Activated naive CD4-positive, alpha-beta T cell treated with anti-CD3 and anti-CD28 coated beads, Interleukin-2, amount 10 ng/mL, durations not matched to agents 7 days and 5 days (primary cell): ENCODE measurements at regions not wholly inside any gene's neighbourhood (a gene's known extent, or its start where the extent isn't known, plus 50 kb on each side); places are given as distances from the start of the nearest gene placed in this dataset.
"Not testable (repeated sequence)": the region's sequence is repeated elsewhere in the genome, so short reads cannot be mapped to it uniquely, and the experiment has no call there.

Experiments used
- CTCF ChIA-PET: fragments of 350-600 bp; sonication (Branson Sonifier 250); formaldehyde crosslinking; loops from one replicate; lab custom pipeline; 2021; ENCODE audit warnings: antibody characterized with exemption; lab: Charles Lee
- DNase-seq: peaks from one replicate; pipeline ENCODE4 v3.0.0-alpha.2; 2020
- H3K27ac Mint-ChIP-seq: one replicate; pipeline ENCODE4 v1.8.0; 2021; ENCODE audit warnings: mild to moderate bottlenecking, moderate library complexity, mixed read lengths
- H3K27me3 Mint-ChIP-seq: one replicate; pipeline ENCODE4 v1.8.0; 2021; ENCODE audit warnings: mild to moderate bottlenecking, mixed read lengths
- H3K36me3 Mint-ChIP-seq: one replicate; pipeline ENCODE4 v1.8.0; 2021; ENCODE audit warnings: mixed read lengths
- H3K4me1 Mint-ChIP-seq: one replicate; pipeline ENCODE4 v1.8.0; 2021; ENCODE audit warnings: mixed read lengths
- H3K4me3 Mint-ChIP-seq: one replicate; pipeline ENCODE4 v1.8.0; 2021; ENCODE audit warnings: mild to moderate bottlenecking, moderate library complexity, mixed read lengths
- H3K9me3 Mint-ChIP-seq: one replicate; pipeline ENCODE4 v1.8.0; 2021; ENCODE audit warnings: mixed read lengths

GRCh38 chr12:72134246-72135020 is 137.7 kb upstream of the TRHDE start:
- Mint-ChIP-seq H3K4me3 (no peak overlapping the region), H3K4me1 (no peaks in the 10 kb centered on the region), H3K27me3 (no peaks in the 10 kb centered on the region), H3K9me3 (no peaks in the 10 kb centered on the region), H3K27ac (no peak overlapping the region), H3K36me3 (no peaks in the 10 kb centered on the region)
- CTCF ChIA-PET, result no interaction called here
- DNase-seq, result no peak

GRCh38 chr12:72135021-72135301 is 137.2 kb upstream of the TRHDE start:
- Mint-ChIP-seq H3K4me3 (no peak overlapping the region), H3K36me3 (no peaks in the 10 kb centered on the region), H3K27ac (no peak overlapping the region), H3K4me1 (no peaks in the 10 kb centered on the region), H3K27me3 (no peaks in the 10 kb centered on the region), H3K9me3 (no peaks in the 10 kb centered on the region)
- CTCF ChIA-PET, result no interaction called here
- DNase-seq, result no peak

GRCh38 chr12:72136792-72137191 is 135.4 kb upstream of the TRHDE start:
- no peaks in the 10 kb centered on the region for H3K36me3 Mint-ChIP-seq
- CTCF ChIA-PET, result no interaction called here
- H3K27ac Mint-ChIP-seq, result no peak overlapping the region
- no peaks in the 10 kb centered on the region for H3K9me3 Mint-ChIP-seq
- no peak for DNase-seq
- no peaks in the 10 kb centered on the region for H3K27me3 Mint-ChIP-seq
- no peaks in the 10 kb centered on the region for H3K4me1 Mint-ChIP-seq
- no peak overlapping the region for H3K4me3 Mint-ChIP-seq

GRCh38 chr12:72139411-72139810 is 132.8 kb upstream of the TRHDE start:
- Mint-ChIP-seq H3K36me3 (no peaks in the 10 kb centered on the region), H3K4me1 (no peaks in the 10 kb centered on the region), H3K27me3 (no peaks in the 10 kb centered on the region), H3K9me3 (no peaks in the 10 kb centered on the region), H3K27ac (no peak overlapping the region), H3K4me3 (no peak overlapping the region)
- CTCF ChIA-PET, result no interaction called here
- DNase-seq, result no peak

- DNase-seq, result no peak
- H3K4me3 Mint-ChIP-seq, result no peak overlapping the region
- CTCF ChIA-PET, result no interaction called here
- no peaks in the 10 kb centered on the region for H3K9me3 Mint-ChIP-seq
- H3K27ac Mint-ChIP-seq, result no peak overlapping the region
- H3K4me1 Mint-ChIP-seq, result no peaks in the 10 kb centered on the region
- no peaks in the 10 kb centered on the region for H3K27me3 Mint-ChIP-seq
- no peaks in the 10 kb centered on the region for H3K36me3 Mint-ChIP-seq
Measured at GRCh38 chr12:72141381-72141780, 130.8 kb upstream of the TRHDE start.

- Mint-ChIP-seq H3K4me1 (no peaks in the 10 kb centered on the region), H3K36me3 (no peaks in the 10 kb centered on the region), H3K9me3 (no peaks in the 10 kb centered on the region), H3K4me3 (no peak overlapping the region), H3K27me3 (no peaks in the 10 kb centered on the region), H3K27ac (no peak overlapping the region)
- CTCF ChIA-PET, result interaction anchor here (0.7 kb wide), 1 partner anchor 127 kb away, joined by 3 read pairs; no protein-coding TSS in a partner anchor
- DNase-seq, result no peak
Measured at GRCh38 chr12:72144553-72144952, 127.6 kb upstream of the TRHDE start.

- no peak for DNase-seq
- Mint-ChIP-seq H3K4me3 (no peak overlapping the region), H3K9me3 (no peaks in the 10 kb centered on the region), H3K36me3 (no peaks in the 10 kb centered on the region), H3K4me1 (no peaks in the 10 kb centered on the region), H3K27me3 (no peaks in the 10 kb centered on the region), H3K27ac (no peak overlapping the region)
- CTCF ChIA-PET, result no interaction called here
Measured at GRCh38 chr12:72146495-72146894, 125.7 kb upstream of the TRHDE start.

GRCh38 chr12:72148709-72149108 is 123.5 kb upstream of the TRHDE start:
- Mint-ChIP-seq H3K27ac (no peak overlapping the region), H3K9me3 (no peaks in the 10 kb centered on the region), H3K27me3 (no peaks in the 10 kb centered on the region), H3K4me3 (no peak overlapping the region), H3K4me1 (no peaks in the 10 kb centered on the region), H3K36me3 (no peaks in the 10 kb centered on the region)
- CTCF ChIA-PET, result no interaction called here
- no peak for DNase-seq

GRCh38 chr12:72162875-72163274 is 109.3 kb upstream of the TRHDE start:
- no peak for DNase-seq
- no peak overlapping the region for H3K4me3 Mint-ChIP-seq
- H3K9me3 Mint-ChIP-seq, result no peaks in the 10 kb centered on the region
- CTCF ChIA-PET, result no interaction called here
- H3K36me3 Mint-ChIP-seq, result no peaks in the 10 kb centered on the region
- H3K27ac Mint-ChIP-seq, result no peak overlapping the region
- no peaks in the 10 kb centered on the region for H3K27me3 Mint-ChIP-seq
- H3K4me1 Mint-ChIP-seq, result no peaks in the 10 kb centered on the region

GRCh38 chr12:72168851-72169250 is 103.3 kb upstream of the TRHDE start:
- DNase-seq, result no peak
- Mint-ChIP-seq H3K9me3 (no peaks in the 10 kb centered on the region), H3K36me3 (no peaks in the 10 kb centered on the region), H3K4me1 (no peaks in the 10 kb centered on the region), H3K4me3 (no peak overlapping the region), H3K27ac (no peak overlapping the region), H3K27me3 (no peaks in the 10 kb centered on the region)
- CTCF ChIA-PET, result no interaction called here

- Mint-ChIP-seq H3K36me3 (no peaks in the 10 kb centered on the region), H3K4me3 (no peak overlapping the region), H3K9me3 (no peaks in the 10 kb centered on the region), H3K27me3 (no peaks in the 10 kb centered on the region), H3K27ac (no peak overlapping the region), H3K4me1 (no peaks in the 10 kb centered on the region)
- CTCF ChIA-PET, result no interaction called here
- DNase-seq, result no peak
Measured at GRCh38 chr12:72173974-72174373, 98.2 kb upstream of the TRHDE start.

GRCh38 chr12:72178244-72178643 is 93.9 kb upstream of the TRHDE start:
- no peaks in the 10 kb centered on the region for H3K27me3 Mint-ChIP-seq
- CTCF ChIA-PET, result no interaction called here
- no peaks in the 10 kb centered on the region for H3K9me3 Mint-ChIP-seq
- no peaks in the 10 kb centered on the region for H3K4me1 Mint-ChIP-seq
- no peak for DNase-seq
- no peak overlapping the region for H3K27ac Mint-ChIP-seq
- no peak overlapping the region for H3K4me3 Mint-ChIP-seq
- H3K36me3 Mint-ChIP-seq, result no peaks in the 10 kb centered on the region

- Mint-ChIP-seq H3K27ac (no peak overlapping the region), H3K27me3 (no peaks in the 10 kb centered on the region), H3K36me3 (no peaks in the 10 kb centered on the region), H3K4me3 (no peak overlapping the region), H3K9me3 (no peaks in the 10 kb centered on the region), H3K4me1 (no peaks in the 10 kb centered on the region)
- CTCF ChIA-PET, result no interaction called here
- no peak for DNase-seq
Measured at GRCh38 chr12:72178871-72179270, 93.3 kb upstream of the TRHDE start.

GRCh38 chr12:72179841-72180240 is 92.3 kb upstream of the TRHDE start:
- CTCF ChIA-PET, result interaction anchor here (0.7 kb wide), 1 partner anchor 1079 kb away, joined by 3 read pairs; no protein-coding TSS in a partner anchor
- H3K4me1 Mint-ChIP-seq, result no peaks in the 10 kb centered on the region
- H3K36me3 Mint-ChIP-seq, result no peaks in the 10 kb centered on the region
- DNase-seq, result no peak
- H3K27me3 Mint-ChIP-seq, result no peaks in the 10 kb centered on the region
- no peaks in the 10 kb centered on the region for H3K9me3 Mint-ChIP-seq
- no peak overlapping the region for H3K4me3 Mint-ChIP-seq
- no peak overlapping the region for H3K27ac Mint-ChIP-seq

GRCh38 chr12:72184971-72185533 is 87.1 kb upstream of the TRHDE start:
- H3K27me3 Mint-ChIP-seq, H3K4me3 Mint-ChIP-seq, H3K27ac Mint-ChIP-seq, DNase-seq, H3K36me3 Mint-ChIP-seq, H3K4me1 Mint-ChIP-seq, H3K9me3 Mint-ChIP-seq, CTCF ChIA-PET: not testable (repeated sequence)
